H1 (cell line): ENCODE measurements at regions not wholly inside any gene's neighbourhood (a gene's known extent, or its start where the extent isn't known, plus 50 kb on each side); places are given as distances from the start of the nearest gene placed in this dataset.

Source experiments
- CTCF ChIA-PET: fragments of 300-600 bp; sonication (Branson Sonifier 250); formaldehyde crosslinking; loops from one replicate; lab custom pipeline; 2021; ENCODE audit not compliant: partially characterized antibody; lab: Charles Lee
- POLR2A ChIA-PET: fragments of 300-600 bp; sonication (Branson Sonifier 250); formaldehyde crosslinking; loops from one replicate; lab custom pipeline; 2021; ENCODE audit warnings: inconsistent platforms; ENCODE audit not compliant: partially characterized antibody; lab: Charles Lee
- DNase-seq, 2 experiments: peaks; one replicate each; pipeline versions ENCODE4 v3.0.0 to v3.0.0-alpha.2; 2010 to 2022; ENCODE audit warnings: low spot score in 2 of 2, low read depth in 1 of 2, mixed read lengths in 1 of 2
- FAIRE-seq: peaks from 2 replicates; lab custom pipeline; 2011; peaks lifted over from hg19 to GRCh38; lab: Jason Lieb, UNC
- H2AFZ ChIP-seq: 2 replicates; pipeline ENCODE4 v1.8.1; 2012; ENCODE audit warnings: low read length, inconsistent platforms
- H2AK5ac ChIP-seq: 2 replicates; pipeline ENCODE4 v1.6.1; 2013; ENCODE audit warnings: low read depth, low read length
- H2BK120ac ChIP-seq: replicated peaks from 2 replicates; pipeline ENCODE3; 2013; ENCODE audit warnings: low read depth, low read length, inconsistent platforms
- H2BK12ac ChIP-seq: 2 replicates; pipeline ENCODE4 v1.6.1; 2013; ENCODE audit warnings: low read depth, low read length
- H2BK15ac ChIP-seq: 2 replicates; pipeline ENCODE4 v1.6.1; 2013; ENCODE audit warnings: low read length
- H2BK20ac ChIP-seq: 2 replicates; pipeline ENCODE4 v1.6.1; 2013; ENCODE audit warnings: low read length
- H2BK5ac ChIP-seq: 2 replicates; pipeline ENCODE4 v1.6.1; 2013; ENCODE audit warnings: low read depth, low read length
- H3K14ac ChIP-seq: 2 replicates; pipeline ENCODE4 v1.6.1; 2013; ENCODE audit warnings: inconsistent platforms; ENCODE audit not compliant: insufficient read length
- H3K18ac ChIP-seq: 2 replicates; pipeline ENCODE4 v1.6.1; 2013; ENCODE audit warnings: low read length; ENCODE audit errors: extremely low read depth
- H3K23ac ChIP-seq: 2 replicates; pipeline ENCODE4 v1.6.1; 2013; ENCODE audit warnings: inconsistent platforms; ENCODE audit not compliant: insufficient read length
- H3K23me2 ChIP-seq: 2 replicates; pipeline ENCODE4 v1.6.1; 2013; ENCODE audit warnings: low read depth, low read length
- H3K27ac ChIP-seq: 2 replicates; pipeline ENCODE4 v1.6.1; 2011; ENCODE audit warnings: low read depth, low read length, inconsistent platforms
- H3K27me3 ChIP-seq, 4 experiments: replicated peaks in 1 of 4; 1 replicate in 1 of 4; 2 replicates in 3 of 4; pipeline versions ENCODE4 v1.6.1 to v1.8.1; 2011 to 2013; ENCODE audit warnings: low read length in 3 of 4, mild to moderate bottlenecking in 3 of 4, inconsistent platforms in 2 of 4, mixed read lengths in 2 of 4, moderate library complexity in 1 of 4; ENCODE audit not compliant: control insufficient read depth in 3 of 4, insufficient read depth in 3 of 4; ENCODE audit errors: extremely low read depth in 1 of 4
- H3K36me3 ChIP-seq, 4 experiments: 2 replicates each; pipeline versions ENCODE4 v1.6.1 to v1.8.1; 2011 to 2013; ENCODE audit warnings: mild to moderate bottlenecking in 4 of 4, low read length in 3 of 4, moderate library complexity in 2 of 4, control low read depth in 1 of 4, inconsistent platforms in 1 of 4; ENCODE audit not compliant: insufficient read depth in 4 of 4, control insufficient read depth in 2 of 4
- H3K4ac ChIP-seq: replicated peaks from 2 replicates; pipeline ENCODE3; 2013; ENCODE audit warnings: low read length, low read depth, mixed read lengths, inconsistent platforms; ENCODE audit not compliant: insufficient read length
- H3K4me1 ChIP-seq, 4 experiments: replicated peaks in 1 of 4; 1 replicate in 1 of 4; 2 replicates in 3 of 4; pipeline versions ENCODE4 v1.6.1 to v1.8.1; 2011 to 2013; ENCODE audit warnings: low read length in 3 of 4, inconsistent platforms in 2 of 4, mixed read lengths in 1 of 4; ENCODE audit not compliant: insufficient read depth in 4 of 4, control insufficient read depth in 3 of 4
- H3K4me2 ChIP-seq, 2 experiments: 2 replicates each; pipeline versions ENCODE4 v1.6.1 to v1.8.1; 2011 to 2013; ENCODE audit warnings: low read depth in 2 of 2, low read length in 2 of 2, control low read depth in 1 of 2, inconsistent platforms in 1 of 2, mild to moderate bottlenecking in 1 of 2; ENCODE audit not compliant: insufficient read depth in 1 of 2
- H3K4me3 ChIP-seq, 4 experiments: fragments of 200-600, 300-600 bp in 1 of 4; sonication (generic), shearing (Covaris generic), sonication (Bioruptor Twin) in 1 of 4; 2 replicates each; pipeline versions ENCODE4 v1.5.1 to v1.8.1; 2011 to 2016; ENCODE audit warnings: low read length in 4 of 4, low read depth in 3 of 4, control low read depth in 2 of 4, inconsistent platforms in 2 of 4, mild to moderate bottlenecking in 2 of 4, mixed read lengths in 1 of 4, moderate library complexity in 1 of 4; ENCODE audit not compliant: insufficient read depth in 2 of 4; ENCODE audit errors: extremely low read depth in 1 of 4
- H3K56ac ChIP-seq: replicated peaks from 2 replicates; pipeline ENCODE3; 2013; ENCODE audit warnings: low read depth, mild to moderate bottlenecking, mixed read lengths, low read length, inconsistent platforms; ENCODE audit not compliant: insufficient read length
- H3K79me1 ChIP-seq: 2 replicates; pipeline ENCODE4 v1.6.1; 2013; ENCODE audit warnings: low read depth, low read length, control low read depth
- H3K79me2 ChIP-seq, 2 experiments: 2 replicates each; pipeline versions ENCODE4 v1.6.1 to v1.8.1; 2012 to 2013; ENCODE audit warnings: low read length in 2 of 2, mild to moderate bottlenecking in 2 of 2, inconsistent platforms in 1 of 2; ENCODE audit not compliant: insufficient read depth in 2 of 2, control insufficient read depth in 1 of 2
- H3K9ac ChIP-seq, 4 experiments: replicated peaks in 1 of 4; 1 replicate in 1 of 4; 2 replicates in 3 of 4; pipeline versions ENCODE4 v1.6.1 to v1.8.1; 2011 to 2013; ENCODE audit warnings: low read depth in 3 of 4, low read length in 3 of 4, control low read depth in 2 of 4, mild to moderate bottlenecking in 2 of 4, moderate library complexity in 2 of 4, inconsistent platforms in 1 of 4; ENCODE audit errors: extremely low read depth in 1 of 4
- H3K9me3 ChIP-seq, 2 experiments: 2 replicates each; pipeline versions ENCODE4 v1.6.1 to v1.8.1; 2012 to 2013; ENCODE audit warnings: mild to moderate bottlenecking in 2 of 2, moderate library complexity in 2 of 2, control low read depth in 1 of 2, inconsistent platforms in 1 of 2, low read depth in 1 of 2, low read length in 1 of 2, mixed read lengths in 1 of 2; ENCODE audit not compliant: insufficient read depth in 2 of 2
- H4K20me1 ChIP-seq, 2 experiments: replicated peaks in 1 of 2; 2 replicates each; pipeline versions ENCODE3 to v1.8.1; 2011 to 2013; ENCODE audit warnings: inconsistent platforms in 2 of 2, low read length in 2 of 2, mild to moderate bottlenecking in 1 of 2; ENCODE audit not compliant: insufficient read depth in 2 of 2, control insufficient read depth in 1 of 2
- H4K5ac ChIP-seq: 2 replicates; pipeline ENCODE4 v1.6.1; 2013; ENCODE audit warnings: low read length, low read depth, mixed read lengths, inconsistent platforms; ENCODE audit not compliant: insufficient read length
- H4K8ac ChIP-seq: 2 replicates; pipeline ENCODE4 v1.8.0; 2013; ENCODE audit warnings: mild to moderate bottlenecking, moderate library complexity, low read length, inconsistent platforms; ENCODE audit not compliant: insufficient read depth; ENCODE audit errors: extremely low read depth
- H4K91ac ChIP-seq: replicated peaks from 2 replicates; pipeline ENCODE3; 2013; ENCODE audit warnings: low read length, mixed read lengths, inconsistent platforms; ENCODE audit not compliant: insufficient read length
- CEBPB ChIP-seq: IDR thresholded peaks from 2 replicates; pipeline ENCODE4 v1.6.1; 2012; ENCODE audit warnings: low read depth, low read length
- CTBP2 ChIP-seq: IDR thresholded peaks from 2 replicates; pipeline ENCODE4 v1.7.0; 2011; ENCODE audit warnings: borderline replicate concordance, mild to moderate bottlenecking, moderate library complexity, mixed read lengths, low read length; ENCODE audit not compliant: insufficient read depth, insufficient read length
- EGR1 ChIP-seq: IDR thresholded peaks from 2 replicates; pipeline ENCODE4 v1.6.1; 2011; ENCODE audit warnings: low read depth, low read length, borderline replicate concordance
- EP300 ChIP-seq, 2 experiments: IDR thresholded peaks; 1 replicate in 1 of 2; 2 replicates in 1 of 2; pipeline ENCODE4 v1.6.1; 2011 to 2012; ENCODE audit warnings: low read depth in 2 of 2, low read length in 2 of 2, mild to moderate bottlenecking in 2 of 2, borderline replicate concordance in 1 of 2, inconsistent platforms in 1 of 2, moderate library complexity in 1 of 2
- JUND ChIP-seq: IDR thresholded peaks from 2 replicates; pipeline ENCODE4 v1.6.1; 2011; ENCODE audit warnings: mild to moderate bottlenecking, improper control_type of control experiment, low read length
- KDM4A ChIP-seq: IDR thresholded peaks from one replicate; pipeline ENCODE4 v1.7.1; 2012; ENCODE audit warnings: low read depth, mild to moderate bottlenecking, moderate library complexity, low read length, inconsistent platforms; ENCODE audit not compliant: severe bottlenecking
- NRF1 ChIP-seq: IDR thresholded peaks from 2 replicates; pipeline ENCODE4 v1.6.1; 2011; ENCODE audit warnings: mild to moderate bottlenecking, low read depth, low read length, improper control_type of control experiment
- POLR2AphosphoS5 ChIP-seq: IDR thresholded peaks from 2 replicates; pipeline ENCODE4 v1.6.1; 2011; ENCODE audit warnings: low read depth, low read length
- RBBP5 ChIP-seq: IDR thresholded peaks from 2 replicates; pipeline ENCODE4 v1.7.1; 2012; ENCODE audit warnings: low read depth, mild to moderate bottlenecking, inconsistent platforms, low read length, moderate library complexity, borderline replicate concordance
- SIN3A ChIP-seq, 2 experiments: IDR thresholded peaks in 1 of 2; conservative IDR thresholded peaks in 1 of 2; 2 replicates each; pipeline ENCODE4 v1.6.1; 2011 to 2012; ENCODE audit warnings: low read length in 2 of 2, improper control_type of control experiment in 1 of 2, low read depth in 1 of 2, mild to moderate bottlenecking in 1 of 2
- SP2 ChIP-seq: IDR thresholded peaks from 2 replicates; pipeline ENCODE4 v1.6.1; 2012; ENCODE audit warnings: mild to moderate bottlenecking, low read length, inconsistent platforms
- SUZ12 ChIP-seq: fragments of 200-600 bp; sonication (generic); IDR thresholded peaks from 2 replicates; pipeline ENCODE4 v1.6.1; 2012; ENCODE audit warnings: mild to moderate bottlenecking, inconsistent platforms, low read length, moderate library complexity, mixed read lengths
- TAF7 ChIP-seq: optimal IDR thresholded peaks from 2 replicates; pipeline ENCODE3; 2011; ENCODE audit warnings: low read depth, mild to moderate bottlenecking, inconsistent platforms, low read length, moderate library complexity, borderline replicate concordance
- USF2 ChIP-seq: IDR thresholded peaks from 2 replicates; pipeline ENCODE4 v1.6.1; 2011; ENCODE audit warnings: low read length, improper control_type of control experiment
- WGBS, 2 experiments: shearing (Covaris generic) in 1 of 2; methylation state at CpG; one replicate each; pipeline versions ENCODE4 v1.1.6 to v1.1.7; 2013 to 2015; ENCODE audit warnings: low lambda C conversion rate in 2 of 2, mixed read lengths in 2 of 2, inconsistent platforms in 1 of 2, low coverage in 1 of 2, missing lambda C conversion rate in 1 of 2; ENCODE audit not compliant: insufficient replicate concordance in 2 of 2, insufficient coverage in 1 of 2, insufficient read length in 1 of 2; ENCODE audit errors: extremely low coverage in 1 of 2, missing lambda C conversion rate in 1 of 2; 5-methylcytosine and 5-hydroxymethylcytosine counted together

GRCh38 chr10:57663401-57663800 is 604.3 kb downstream of the IPMK start:
- Histone ChIP-seq H3K79me2 (no peaks in the 10 kb centered on the region), H2BK12ac (no peak overlapping the region), H4K91ac (no peak overlapping the region), H4K5ac (no peak overlapping the region), H3K4me3 (no peak overlapping the region), H2BK120ac (no peak overlapping the region), H3K14ac (no peak overlapping the region), H2AK5ac (no peak overlapping the region), H4K8ac (no peak overlapping the region), H2BK15ac (no peak overlapping the region), H3K79me1 (no peaks in the 10 kb centered on the region), H3K23me2 (no peaks in the 10 kb centered on the region), H3K23ac (no peak overlapping the region), H3K27me3 (no peaks in the 10 kb centered on the region), H3K27ac (no peak overlapping the region), H2AFZ (no peak overlapping the region), H3K4me2 (no peak overlapping the region), H3K36me3 (no peaks in the 10 kb centered on the region), H3K4ac (no peak overlapping the region), H3K18ac (no peak overlapping the region), H3K9ac (no peak overlapping the region), H3K56ac (no peak overlapping the region), H3K4me1 (no peaks in the 10 kb centered on the region), H4K20me1 (no peaks in the 10 kb centered on the region), H2BK5ac (no peak overlapping the region), H3K9me3 (no peaks in the 10 kb centered on the region), H2BK20ac (no peak overlapping the region)
- no peak for DNase-seq
- FAIRE-seq = no peak
- ChIA-PET POLR2A (no interaction called here), CTCF (interaction anchor here (0.7 kb wide), 1 partner anchor 83 kb away, joined by 3 read pairs; no protein-coding TSS in a partner anchor)
- WGBS, 2 experiments = 84 to 100% methylated on average over 1 to 2 of the region's 2 CpGs
- TF ChIP-seq CEBPB = no peak
- no peak for TF ChIP-seq EP300 (IDR thresholded peaks at IDR 0.05; ENCODE audit: borderline replicate concordance in 1 of 2, low read depth in 2 of 2, low read length in 2 of 2)
- no peak for TF ChIP-seq TAF7
- no peak for TF ChIP-seq EGR1
- TF ChIP-seq KDM4A = no peak
- TF ChIP-seq POLR2AphosphoS5 = no peak
- TF ChIP-seq USF2 = no peak
- TF ChIP-seq CTBP2 = no peak
- TF ChIP-seq NRF1 = no peak
- no peak for TF ChIP-seq SIN3A (conservative IDR thresholded peaks at IDR 0.05 in 1 of 2, IDR thresholded peaks at IDR 0.05 in 1 of 2; ENCODE audit: low read depth in 1 of 2, low read length in 2 of 2)
- TF ChIP-seq SP2 = no peak
- TF ChIP-seq JUND = no peak
- no peak for TF ChIP-seq SUZ12
- no peak for TF ChIP-seq RBBP5
